ENCODE measurements at regions not wholly inside any gene's neighbourhood (a gene's known extent, or its start where the extent isn't known, plus 50 kb on each side); places are given as distances from the start of the nearest gene placed in this dataset.

- TF ChIP-seq, protein P1, sequence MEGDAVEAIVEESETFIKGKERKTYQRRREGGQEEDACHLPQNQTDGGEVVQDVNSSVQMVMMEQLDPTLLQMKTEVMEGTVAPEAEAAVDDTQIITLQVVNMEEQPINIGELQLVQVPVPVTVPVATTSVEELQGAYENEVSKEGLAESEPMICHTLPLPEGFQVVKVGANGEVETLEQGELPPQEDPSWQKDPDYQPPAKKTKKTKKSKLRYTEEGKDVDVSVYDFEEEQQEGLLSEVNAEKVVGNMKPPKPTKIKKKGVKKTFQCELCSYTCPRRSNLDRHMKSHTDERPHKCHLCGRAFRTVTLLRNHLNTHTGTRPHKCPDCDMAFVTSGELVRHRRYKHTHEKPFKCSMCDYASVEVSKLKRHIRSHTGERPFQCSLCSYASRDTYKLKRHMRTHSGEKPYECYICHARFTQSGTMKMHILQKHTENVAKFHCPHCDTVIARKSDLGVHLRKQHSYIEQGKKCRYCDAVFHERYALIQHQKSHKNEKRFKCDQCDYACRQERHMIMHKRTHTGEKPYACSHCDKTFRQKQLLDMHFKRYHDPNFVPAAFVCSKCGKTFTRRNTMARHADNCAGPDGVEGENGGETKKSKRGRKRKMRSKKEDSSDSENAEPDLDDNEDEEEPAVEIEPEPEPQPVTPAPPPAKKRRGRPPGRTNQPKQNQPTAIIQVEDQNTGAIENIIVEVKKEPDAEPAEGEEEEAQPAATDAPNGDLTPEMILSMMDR (IDR thresholded peaks at IDR 0.05; ENCODE audit: insufficient read depth in 1 of 2, low read depth in 1 of 2, low read length in 1 of 2, severe bottlenecking in 1 of 2, unreplicated experiment in 1 of 2) = no peak
- Mint-ChIP-seq H3K27me3 (ENCODE audit: insufficient read depth, unreplicated experiment) (no peaks in the 10 kb centered on the region), H3K4me3 (ENCODE audit: unreplicated experiment) (no peak overlapping the region), H3K9me3 (ENCODE audit: unreplicated experiment) (no peaks in the 10 kb centered on the region), H3K4me1 (ENCODE audit: low read depth, unreplicated experiment) (no peaks in the 10 kb centered on the region), H3K36me3 (ENCODE audit: insufficient read depth, unreplicated experiment) (no peaks in the 10 kb centered on the region), H3K27ac (ENCODE audit: unreplicated experiment) (no peak overlapping the region)
- H3K4me1 ChIP-seq = no peaks in the 10 kb centered on the region
- POLR2A ChIA-PET = no interaction called here
- no peak for DNase-seq
- no peaks in the 10 kb centered on the region for H3K27me3 ChIP-seq (replicated peaks; ENCODE audit: control insufficient read depth, insufficient read depth, low read length)
- no peaks in the 10 kb centered on the region for H3K9me3 ChIP-seq
- CTCF ChIA-PET = no interaction called here
- no peaks in the 10 kb centered on the region for H3K36me3 ChIP-seq (ENCODE audit: control insufficient read depth, insufficient read depth, low read length)
- no TSS peak for BruUV-seq (replicated peaks)
- intact Hi-C loops (cut with micrococcal nuclease; ENCODE audit: unreplicated experiment) = no loop called here
- H3K4me3 ChIP-seq (ENCODE audit: low read depth, low read length) = no peak overlapping the region
Observed at GRCh38 chr14:82410064-82410463, 876.4 kb upstream of the SEL1L start.

GRCh38 chr14:82411298-82411697, 877.6 kb upstream of the SEL1L start:
- Mint-ChIP-seq H3K27me3 (ENCODE audit: insufficient read depth, unreplicated experiment) (no peaks in the 10 kb centered on the region), H3K4me1 (ENCODE audit: low read depth, unreplicated experiment) (no peaks in the 10 kb centered on the region), H3K4me3 (ENCODE audit: unreplicated experiment) (no peak overlapping the region), H3K27ac (ENCODE audit: unreplicated experiment) (no peak overlapping the region), H3K9me3 (ENCODE audit: unreplicated experiment) (no peaks in the 10 kb centered on the region), H3K36me3 (ENCODE audit: insufficient read depth, unreplicated experiment) (no peaks in the 10 kb centered on the region)
- DNase-seq = no peak
- no peaks in the 10 kb centered on the region for H3K9me3 ChIP-seq
- CTCF ChIA-PET = no interaction called here
- H3K4me1 ChIP-seq = no peaks in the 10 kb centered on the region
- H3K27me3 ChIP-seq (replicated peaks; ENCODE audit: control insufficient read depth, insufficient read depth, low read length) = no peaks in the 10 kb centered on the region
- POLR2A ChIA-PET = no interaction called here
- intact Hi-C loops (cut with micrococcal nuclease; ENCODE audit: unreplicated experiment) = no loop called here
- TF ChIP-seq, protein P1 (IDR thresholded peaks at IDR 0.05; ENCODE audit: insufficient read depth in 1 of 2, low read depth in 1 of 2, low read length in 1 of 2, severe bottlenecking in 1 of 2, unreplicated experiment in 1 of 2) = no peak
- H3K36me3 ChIP-seq (ENCODE audit: control insufficient read depth, insufficient read depth, low read length) = no peaks in the 10 kb centered on the region
- H3K4me3 ChIP-seq (ENCODE audit: low read depth, low read length) = no peak overlapping the region
- no TSS peak for BruUV-seq (replicated peaks)

- Mint-ChIP-seq H3K36me3 (ENCODE audit: insufficient read depth, unreplicated experiment) (no peaks in the 10 kb centered on the region), H3K9me3 (ENCODE audit: unreplicated experiment) (no peaks in the 10 kb centered on the region), H3K27me3 (ENCODE audit: insufficient read depth, unreplicated experiment) (no peaks in the 10 kb centered on the region), H3K4me1 (ENCODE audit: low read depth, unreplicated experiment) (no peaks in the 10 kb centered on the region), H3K27ac (ENCODE audit: unreplicated experiment) (no peak overlapping the region), H3K4me3 (ENCODE audit: unreplicated experiment) (no peak overlapping the region)
- Histone ChIP-seq H3K4me3 (ENCODE audit: low read depth, low read length) (no peak overlapping the region), H3K4me1 (no peaks in the 10 kb centered on the region), H3K36me3 (ENCODE audit: control insufficient read depth, insufficient read depth, low read length) (no peaks in the 10 kb centered on the region), H3K9me3 (no peaks in the 10 kb centered on the region), H3K27me3 (replicated peaks; ENCODE audit: control insufficient read depth, insufficient read depth, low read length) (no peaks in the 10 kb centered on the region)
- no peak for DNase-seq
- ChIA-PET POLR2A (no interaction called here), CTCF (no interaction called here)
- intact Hi-C loops (cut with micrococcal nuclease; ENCODE audit: unreplicated experiment) = no loop called here
- TF ChIP-seq, protein P1 (IDR thresholded peaks at IDR 0.05; ENCODE audit: insufficient read depth in 1 of 2, low read depth in 1 of 2, low read length in 1 of 2, severe bottlenecking in 1 of 2, unreplicated experiment in 1 of 2) = no peak
- BruUV-seq (replicated peaks) = no TSS peak
Observed at GRCh38 chr14:82412545-82412944, 878.9 kb upstream of the SEL1L start.

Measured in Caco-2 (cell line).